ENCODE measurements at regions not wholly inside any gene's neighbourhood (a gene's known extent, or its start where the extent isn't known, plus 50 kb on each side); places are given as distances from the start of the nearest gene placed in this dataset.

DNA sequence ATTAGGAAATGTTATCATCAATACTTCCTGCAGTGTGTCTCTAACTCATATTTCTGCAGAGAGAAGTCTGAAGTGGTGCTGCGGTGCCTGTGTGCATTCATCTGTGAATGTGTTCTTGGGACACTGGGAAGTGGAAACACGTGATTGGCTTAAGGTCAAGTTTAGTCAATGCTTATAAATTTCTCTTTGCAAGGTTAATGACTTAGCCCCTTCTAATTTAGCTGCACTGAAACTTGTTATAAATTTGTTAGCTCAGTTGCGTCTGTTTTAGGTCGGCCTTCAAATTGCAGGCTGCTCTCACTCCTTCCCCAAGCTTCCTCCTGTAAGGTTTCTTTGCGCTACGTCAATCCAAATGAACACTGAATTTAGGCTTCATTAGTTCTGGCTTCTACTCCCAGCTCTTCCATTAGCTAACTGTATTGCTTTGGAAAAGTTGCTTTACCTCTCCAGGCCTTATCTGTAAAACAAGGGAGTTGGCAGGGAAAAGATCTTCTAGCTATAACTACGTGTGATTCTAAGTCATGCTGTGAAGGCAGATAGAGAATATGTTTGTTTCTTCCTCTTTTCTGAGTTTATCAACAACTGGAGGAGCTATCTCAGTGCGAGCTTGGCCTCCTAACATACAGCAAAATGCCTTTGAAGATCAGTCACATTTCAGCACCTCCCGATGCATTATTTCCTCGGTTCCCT is 341.8 kb downstream of the NFIB start:
- TF ChIP-seq, protein P1, sequence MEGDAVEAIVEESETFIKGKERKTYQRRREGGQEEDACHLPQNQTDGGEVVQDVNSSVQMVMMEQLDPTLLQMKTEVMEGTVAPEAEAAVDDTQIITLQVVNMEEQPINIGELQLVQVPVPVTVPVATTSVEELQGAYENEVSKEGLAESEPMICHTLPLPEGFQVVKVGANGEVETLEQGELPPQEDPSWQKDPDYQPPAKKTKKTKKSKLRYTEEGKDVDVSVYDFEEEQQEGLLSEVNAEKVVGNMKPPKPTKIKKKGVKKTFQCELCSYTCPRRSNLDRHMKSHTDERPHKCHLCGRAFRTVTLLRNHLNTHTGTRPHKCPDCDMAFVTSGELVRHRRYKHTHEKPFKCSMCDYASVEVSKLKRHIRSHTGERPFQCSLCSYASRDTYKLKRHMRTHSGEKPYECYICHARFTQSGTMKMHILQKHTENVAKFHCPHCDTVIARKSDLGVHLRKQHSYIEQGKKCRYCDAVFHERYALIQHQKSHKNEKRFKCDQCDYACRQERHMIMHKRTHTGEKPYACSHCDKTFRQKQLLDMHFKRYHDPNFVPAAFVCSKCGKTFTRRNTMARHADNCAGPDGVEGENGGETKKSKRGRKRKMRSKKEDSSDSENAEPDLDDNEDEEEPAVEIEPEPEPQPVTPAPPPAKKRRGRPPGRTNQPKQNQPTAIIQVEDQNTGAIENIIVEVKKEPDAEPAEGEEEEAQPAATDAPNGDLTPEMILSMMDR (IDR thresholded peaks at IDR 0.05), result no peak
- TF ChIP-seq POLR2A (IDR thresholded peaks at IDR 0.05), result no peak
